HEK293 (cell line): ENCODE measurements at regions not wholly inside any gene's neighbourhood (a gene's known extent, or its start where the extent isn't known, plus 50 kb on each side); places are given as distances from the start of the nearest gene placed in this dataset.

Experiments
- CTCF ChIA-PET: fragments of 350-600 bp; formaldehyde crosslinking; extraction: SDS; loops from one replicate; lab custom pipeline; 2021; ENCODE audit warnings: antibody characterized with exemption; lab: Yijun Ruan, JAX
- POLR2A ChIA-PET: fragments of 300-600 bp; formaldehyde crosslinking; extraction: SDS; loops from one replicate; lab custom pipeline; 2020; ENCODE audit warnings: antibody characterized with exemption, inconsistent platforms; lab: Yijun Ruan, JAX
- H3K27ac ChIP-seq: fragments of 200-500 bp; sonication (Bioruptor generic); 2 replicates; pipeline ENCODE4 v1.5.1; 2014; ENCODE audit warnings: low read depth, low read length, control low read depth, inconsistent platforms; ENCODE audit errors: extremely low read depth
- H3K36me3 ChIP-seq, 2 experiments: fragments of 200-500 bp in 1 of 2; sonication (Bioruptor generic) in 1 of 2; 1 replicate in 1 of 2; 2 replicates in 1 of 2; pipeline ENCODE4 v1.5.1; 2014 to 2017; ENCODE audit warnings: inconsistent platforms in 2 of 2, low read length in 2 of 2; ENCODE audit not compliant: control insufficient read depth in 2 of 2, insufficient read depth in 1 of 2
- H3K4me1 ChIP-seq: fragments of 200-500 bp; sonication (Bioruptor generic); 2 replicates; pipeline ENCODE4 v1.5.1; 2014; ENCODE audit warnings: mild to moderate bottlenecking, low read length, inconsistent platforms; ENCODE audit not compliant: control insufficient read depth, insufficient read depth
- H3K4me3 ChIP-seq: 2 replicates; pipeline ENCODE4 v1.5.1; 2011; ENCODE audit warnings: low read depth, mild to moderate bottlenecking, control low read depth, low read length, moderate library complexity
- H3K9me3 ChIP-seq: fragments of 200-500 bp; sonication (Bioruptor generic); 2 replicates; pipeline ENCODE4 v1.5.1; 2014; ENCODE audit warnings: low read depth, low read length, inconsistent platforms; ENCODE audit not compliant: control insufficient read depth, insufficient read depth
- BCL11A ChIP-seq: fragments of 450-650 bp; formaldehyde crosslinking; IDR thresholded peaks from 2 replicates; pipeline ENCODE4 v1.5.1; 2016; ENCODE audit warnings: low read depth, missing biosample characterization, missing genetic modification characterization
- BCL11B ChIP-seq: fragments of 450-650 bp; formaldehyde crosslinking; IDR thresholded peaks from 2 replicates; pipeline ENCODE4 v1.5.1; 2016; ENCODE audit warnings: low read depth, missing biosample characterization, missing genetic modification characterization
- KLF1 ChIP-seq: fragments of 450-650 bp; formaldehyde crosslinking; IDR thresholded peaks from 2 replicates; pipeline ENCODE4 v1.5.1; 2016; ENCODE audit warnings: missing biosample characterization, missing genetic modification characterization
- MZF1 ChIP-seq: fragments of 450-650 bp; formaldehyde crosslinking; IDR thresholded peaks from 2 replicates; pipeline ENCODE4 v1.5.1; 2017; ENCODE audit warnings: missing biosample characterization, missing genetic modification characterization, borderline replicate concordance
- OVOL3 ChIP-seq: fragments of 450-650 bp; formaldehyde crosslinking; IDR thresholded peaks from 2 replicates; pipeline ENCODE4 v1.5.1; 2016; ENCODE audit warnings: missing biosample characterization, missing genetic modification characterization
- PRDM1 ChIP-seq: fragments of 450-650 bp; formaldehyde crosslinking; IDR thresholded peaks from 2 replicates; pipeline ENCODE4; 2016; ENCODE audit warnings: missing biosample characterization, missing genetic modification characterization
- REPIN1 ChIP-seq: fragments of 450-650 bp; formaldehyde crosslinking; IDR thresholded peaks from 2 replicates; pipeline ENCODE4 v1.5.1; 2017; ENCODE audit warnings: missing biosample characterization, missing genetic modification characterization, low read depth
- SP2 ChIP-seq: fragments of 450-650 bp; formaldehyde crosslinking; IDR thresholded peaks from 2 replicates; pipeline ENCODE4 v1.5.1; 2016; ENCODE audit warnings: missing biosample characterization, missing genetic modification characterization
- ZBTB20 ChIP-seq: fragments of 450-650 bp; formaldehyde crosslinking; IDR thresholded peaks from 2 replicates; pipeline ENCODE4 v1.5.1; 2016; ENCODE audit warnings: missing biosample characterization, missing genetic modification characterization
- ZNF549 ChIP-seq: fragments of 450-650 bp; IDR thresholded peaks from 2 replicates; pipeline ENCODE4 v1.5.1; 2018; ENCODE audit warnings: missing biosample characterization, missing genetic modification characterization, mild to moderate bottlenecking, inconsistent platforms, moderate library complexity
- ZNF747 ChIP-seq: fragments of 450-650 bp; formaldehyde crosslinking; IDR thresholded peaks from 2 replicates; pipeline ENCODE4 v1.5.1; 2016; ENCODE audit warnings: missing biosample characterization, missing genetic modification characterization
- ZNF776 ChIP-seq: fragments of 450-650 bp; formaldehyde crosslinking; IDR thresholded peaks from 2 replicates; pipeline ENCODE4 v1.5.0; 2017; ENCODE audit warnings: missing biosample characterization, missing genetic modification characterization, borderline replicate concordance
- TF ChIP-seq, protein P1 (sequence below): fragments of 450-650 bp; formaldehyde crosslinking; IDR thresholded peaks from 2 replicates; pipeline ENCODE4 v1.5.1; 2016; ENCODE audit warnings: missing biosample characterization, missing genetic modification characterization

DNA sequence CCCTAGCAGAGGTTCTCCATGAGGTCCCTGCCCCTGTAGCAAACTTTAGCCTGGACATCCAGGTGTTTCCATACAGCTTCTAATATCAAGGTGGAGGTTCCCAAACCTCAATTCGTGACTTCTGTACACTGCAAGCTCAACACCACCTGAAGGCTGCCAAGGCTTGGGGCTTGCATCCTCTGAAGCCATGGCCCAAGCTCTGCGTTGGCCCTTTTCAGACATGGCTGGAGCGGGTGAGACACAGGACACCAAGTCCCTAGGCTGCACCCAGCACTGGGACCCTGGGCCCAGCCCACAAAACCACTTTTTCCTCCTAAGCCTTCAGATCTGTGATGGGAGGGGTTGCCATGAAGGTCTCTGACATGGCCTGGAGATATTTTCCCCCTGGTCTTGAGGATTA is 1292.0 kb downstream of the CDH8 start:
- Histone ChIP-seq H3K27ac (no peak overlapping the region), H3K9me3 (no peaks in the 10 kb centered on the region), H3K36me3 (no peaks in the 10 kb centered on the region), H3K4me3 (no peak overlapping the region), H3K4me1 (no peaks in the 10 kb centered on the region)
- no peak for TF ChIP-seq REPIN1
- ChIA-PET POLR2A (no interaction called here), CTCF (no interaction called here)

DNA sequence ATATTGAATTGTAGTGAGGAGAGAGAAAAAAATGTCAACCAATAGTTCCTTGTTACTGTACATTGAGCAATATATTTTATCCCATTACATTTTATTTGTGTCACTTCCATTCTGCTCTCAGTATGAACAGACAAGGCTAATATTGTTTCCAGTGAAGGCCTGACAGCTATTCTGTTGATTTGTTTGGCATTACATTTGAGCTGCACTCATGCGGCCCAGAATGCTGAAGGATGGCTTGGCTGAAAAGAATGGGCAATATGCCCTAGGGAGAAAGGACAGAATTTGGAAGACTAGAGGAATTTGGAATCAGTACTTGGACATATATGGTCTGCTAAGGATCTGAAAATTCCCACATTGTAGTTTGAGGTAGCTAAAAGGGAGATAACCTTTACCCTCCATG is 1294.4 kb downstream of the CDH8 start:
- H3K9me3 ChIP-seq = no peaks in the 10 kb centered on the region
- TF ChIP-seq MZF1 (tag by site-specific recombination) (no peak), ZNF776 (tag by site-specific recombination) (no peak), ZNF549 (no peak), ZBTB20 (no peak), KLF1 (no peak), OVOL3 (tag by site-specific recombination) (no peak), BCL11B (tag by site-specific recombination) (no peak), PRDM1 (tag by site-specific recombination) (no peak), BCL11A (tag by site-specific recombination) (no peak)
- POLR2A ChIA-PET = no interaction called here

DNA sequence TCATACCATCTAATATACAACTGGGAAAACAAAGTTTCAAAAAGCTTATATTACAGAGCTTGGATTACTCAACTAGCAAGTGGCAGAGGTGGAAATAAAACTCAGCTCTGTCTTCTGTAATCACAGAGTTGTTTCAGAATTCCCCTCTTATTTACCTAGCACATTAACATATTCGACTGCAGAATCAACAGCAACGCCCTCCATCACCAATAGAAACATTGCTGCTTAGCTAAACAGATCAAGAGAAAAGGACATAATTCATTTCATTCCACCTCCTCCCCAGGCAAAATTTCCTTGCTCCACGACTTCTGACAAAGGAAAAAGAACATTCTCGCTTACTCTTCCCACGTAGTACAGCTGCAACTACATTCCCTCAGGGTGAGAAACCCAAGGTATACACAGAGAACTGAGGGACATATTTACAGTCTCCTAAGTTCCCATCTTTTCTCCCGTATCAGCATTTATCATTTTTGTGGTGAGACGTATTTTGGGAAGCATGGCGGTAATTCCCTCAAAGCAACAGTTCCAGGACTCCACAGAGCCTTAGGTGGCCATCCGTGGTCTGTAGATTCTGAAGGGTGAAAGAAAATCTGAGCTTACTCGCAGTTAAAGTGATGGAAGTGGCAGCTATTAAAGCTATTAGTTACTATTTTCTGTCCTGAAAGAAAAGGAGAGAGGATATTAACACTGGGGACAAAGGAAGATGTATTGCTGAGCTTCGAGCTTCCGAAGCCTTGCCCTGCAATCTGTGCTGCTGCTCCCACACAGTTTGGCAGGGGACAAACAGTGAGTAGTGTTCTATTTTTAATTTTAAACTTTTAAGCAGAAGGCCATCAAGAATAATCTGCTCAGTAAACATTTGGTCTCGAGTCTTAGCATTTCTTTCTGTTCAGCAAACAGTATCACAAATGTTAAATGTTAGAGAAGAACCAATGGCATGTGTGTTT is 1296.2 kb downstream of the CDH8 start:
- POLR2A ChIA-PET = no interaction called here

More for the DNA sequence above, 1294.4 kb downstream of the CDH8 start:
- H3K36me3 ChIP-seq = no peaks in the 10 kb centered on the region
- CTCF ChIA-PET = no interaction called here
- no peak overlapping the region for H3K27ac ChIP-seq
- no peaks in the 10 kb centered on the region for H3K4me1 ChIP-seq
- no peak overlapping the region for H3K4me3 ChIP-seq

DNA sequence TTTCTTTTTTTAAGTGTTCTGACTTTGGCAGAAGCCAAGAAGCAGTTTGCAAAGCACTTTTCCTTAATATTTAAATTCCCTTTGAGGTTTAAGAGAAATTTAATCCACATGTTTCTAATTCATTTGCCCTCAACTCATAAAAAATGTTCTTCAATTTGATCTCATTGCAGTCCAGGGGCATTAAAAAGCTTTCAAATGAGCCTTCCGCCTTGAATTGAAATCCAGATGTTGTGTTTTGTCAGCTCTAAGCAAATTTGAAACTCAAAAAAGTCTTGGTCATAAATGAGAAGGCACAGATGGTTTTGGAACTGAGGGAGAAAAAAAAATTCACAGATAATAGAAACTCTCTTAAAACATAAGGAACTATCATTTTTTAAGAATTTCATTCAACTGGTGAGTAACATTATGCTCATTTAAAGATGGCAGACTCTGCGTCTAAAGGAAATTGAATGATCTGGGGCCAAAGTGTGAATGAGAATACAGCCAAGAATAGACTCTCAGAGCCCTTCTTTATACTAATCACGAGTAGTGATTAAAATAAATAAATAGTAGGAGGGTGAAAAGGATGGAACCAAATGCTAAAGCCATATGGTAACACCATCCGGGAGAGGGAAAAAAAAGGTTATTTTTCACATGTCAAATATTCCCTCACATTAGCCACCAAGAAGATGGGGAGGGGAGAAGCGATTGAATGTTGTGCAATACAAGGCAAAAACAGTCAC is 1304.7 kb downstream of the CDH8 start:
- Histone ChIP-seq H3K27ac (no peak overlapping the region), H3K36me3 (no peaks in the 10 kb centered on the region)
- ChIA-PET CTCF (interaction anchor here (0.6 kb wide), 1 partner anchor 9 kb away, joined by 3 read pairs; no protein-coding TSS in a partner anchor), POLR2A (no interaction called here)
- TF ChIP-seq SP2 (tag by site-specific recombination) = no peak
- TF ChIP-seq, all 188 proteins: peak for 0
- H3K9me3 ChIP-seq = no peaks in the 10 kb centered on the region
- H3K4me3 ChIP-seq = no peak overlapping the region
- no peaks in the 10 kb centered on the region for H3K4me1 ChIP-seq

More for the DNA sequence above, 1296.2 kb downstream of the CDH8 start:
- H3K4me3 ChIP-seq = no peak overlapping the region
- CTCF ChIA-PET = no interaction called here
- TF ChIP-seq, protein P1, sequence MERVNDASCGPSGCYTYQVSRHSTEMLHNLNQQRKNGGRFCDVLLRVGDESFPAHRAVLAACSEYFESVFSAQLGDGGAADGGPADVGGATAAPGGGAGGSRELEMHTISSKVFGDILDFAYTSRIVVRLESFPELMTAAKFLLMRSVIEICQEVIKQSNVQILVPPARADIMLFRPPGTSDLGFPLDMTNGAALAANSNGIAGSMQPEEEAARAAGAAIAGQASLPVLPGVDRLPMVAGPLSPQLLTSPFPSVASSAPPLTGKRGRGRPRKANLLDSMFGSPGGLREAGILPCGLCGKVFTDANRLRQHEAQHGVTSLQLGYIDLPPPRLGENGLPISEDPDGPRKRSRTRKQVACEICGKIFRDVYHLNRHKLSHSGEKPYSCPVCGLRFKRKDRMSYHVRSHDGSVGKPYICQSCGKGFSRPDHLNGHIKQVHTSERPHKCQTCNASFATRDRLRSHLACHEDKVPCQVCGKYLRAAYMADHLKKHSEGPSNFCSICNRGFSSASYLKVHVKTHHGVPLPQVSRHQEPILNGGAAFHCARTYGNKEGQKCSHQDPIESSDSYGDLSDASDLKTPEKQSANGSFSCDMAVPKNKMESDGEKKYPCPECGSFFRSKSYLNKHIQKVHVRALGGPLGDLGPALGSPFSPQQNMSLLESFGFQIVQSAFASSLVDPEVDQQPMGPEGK (tag by site-specific recombination) = no peak
- TF ChIP-seq ZNF747 (tag by site-specific recombination) = no peak
- no peak overlapping the region for H3K27ac ChIP-seq
- H3K36me3 ChIP-seq = no peaks in the 10 kb centered on the region
- no peaks in the 10 kb centered on the region for H3K9me3 ChIP-seq
- no peaks in the 10 kb centered on the region for H3K4me1 ChIP-seq
